ENCODE measurements at regions not wholly inside any gene's neighbourhood (a gene's known extent, or its start where the extent isn't known, plus 50 kb on each side); places are given as distances from the start of the nearest gene placed in this dataset.

GRCh38 chr11:33994937-33995336, 56.6 kb upstream of the CAPRIN1 start:
- in situ Hi-C loops (cut with MboI) = loop anchor here (10.0 kb wide), 1 partner anchor 360 kb away; the partner anchor contains the start of gene ABTB2
- no peak for FAIRE-seq
- peaks cover 3 to 8% of the 10 kb centered on the region in 2 experiments; a peak in 3 of 5 replicates for H3K4me1 ChIP-seq (replicated peaks in 1 of 2; ENCODE audit: control insufficient read depth in 2 of 2, insufficient read depth in 2 of 2, low read length in 2 of 2)
- no peak for ATAC-seq
- H3K27ac ChIP-seq (ENCODE audit: extremely low read depth, low read depth, low read length) = no peak overlapping the region
- no peak overlapping the region for H3K4me2 ChIP-seq (ENCODE audit: insufficient read depth, low read length)
- no peaks in the 10 kb centered on the region for H3K36me3 ChIP-seq (ENCODE audit: control insufficient read depth, insufficient read depth, low read length)
- H3K9me1 ChIP-seq (ENCODE audit: control insufficient read depth, insufficient read depth, low read length) = no peaks in the 10 kb centered on the region
- ChIA-PET POLR2A (no interaction called here), CTCF (ENCODE audit: low intra/inter-chr PET ratio) (interaction anchor here (0.6 kb wide), 1 partner anchor 437 kb away, joined by 3 read pairs; no protein-coding TSS in a partner anchor)
- no peak for DNase-seq (ENCODE audit: extremely low read depth in 1 of 4, low spot score in 3 of 4)
- WGBS (ENCODE audit: insufficient coverage, low coverage, missing lambda C conversion rate) = 0% methylated on average over 2 of the region's 2 CpGs
- no peaks in the 10 kb centered on the region for H4K20me1 ChIP-seq (replicated peaks; ENCODE audit: control insufficient read depth, insufficient read depth, low read length)
- H3K4me3 ChIP-seq = no peak overlapping the region
- no peaks in the 10 kb centered on the region for H3K27me3 ChIP-seq (ENCODE audit: control insufficient read depth in 2 of 2, insufficient read depth in 2 of 2, low read length in 2 of 2)
- 0 out of 2 replicates have a peak overlapping the region, but pooled peaks have one; percentile 0 for H2AFZ ChIP-seq (ENCODE audit: low read depth, low read length)
- no peaks in the 10 kb centered on the region for H3K79me2 ChIP-seq (ENCODE audit: control insufficient read depth, insufficient read depth, low read length)
- intact Hi-C loops (cut with micrococcal nuclease) = loop anchor here (5.0 to 10.0 kb wide), 3 partner anchors 77 to 500 kb away; no protein-coding TSS in a partner anchor
- H3K9ac ChIP-seq (ENCODE audit: insufficient read depth in 1 of 2, low read depth in 2 of 2, low read length in 2 of 2) = no peak overlapping the region
- BruUV-seq (replicated peaks) = no TSS peak
- H3K9me3 ChIP-seq (replicated peaks; ENCODE audit: control insufficient read depth, insufficient read depth, low read depth, low read length) = no peaks in the 10 kb centered on the region
- TF ChIP-seq ZNF140 (CRISPR knock-in tag; IDR thresholded peaks at IDR 0.05) (no peak), HNRNPL (IDR thresholded peaks at IDR 0.05; ENCODE audit: low read depth, low read length) (no peak), ATF7 (IDR thresholded peaks at IDR 0.05) (no peak), ELF1 (tag; IDR thresholded peaks at IDR 0.05) (no peak), POLR2G (IDR thresholded peaks at IDR 0.05; ENCODE audit: low read depth, low read length) (no peak), ZBTB8A (IDR thresholded peaks at IDR 0.05; ENCODE audit: partially characterized antibody) (no peak), ZBTB12 (CRISPR knock-in tag; IDR thresholded peaks at IDR 0.05) (no peak)
- TF ChIP-seq, protein P1, sequence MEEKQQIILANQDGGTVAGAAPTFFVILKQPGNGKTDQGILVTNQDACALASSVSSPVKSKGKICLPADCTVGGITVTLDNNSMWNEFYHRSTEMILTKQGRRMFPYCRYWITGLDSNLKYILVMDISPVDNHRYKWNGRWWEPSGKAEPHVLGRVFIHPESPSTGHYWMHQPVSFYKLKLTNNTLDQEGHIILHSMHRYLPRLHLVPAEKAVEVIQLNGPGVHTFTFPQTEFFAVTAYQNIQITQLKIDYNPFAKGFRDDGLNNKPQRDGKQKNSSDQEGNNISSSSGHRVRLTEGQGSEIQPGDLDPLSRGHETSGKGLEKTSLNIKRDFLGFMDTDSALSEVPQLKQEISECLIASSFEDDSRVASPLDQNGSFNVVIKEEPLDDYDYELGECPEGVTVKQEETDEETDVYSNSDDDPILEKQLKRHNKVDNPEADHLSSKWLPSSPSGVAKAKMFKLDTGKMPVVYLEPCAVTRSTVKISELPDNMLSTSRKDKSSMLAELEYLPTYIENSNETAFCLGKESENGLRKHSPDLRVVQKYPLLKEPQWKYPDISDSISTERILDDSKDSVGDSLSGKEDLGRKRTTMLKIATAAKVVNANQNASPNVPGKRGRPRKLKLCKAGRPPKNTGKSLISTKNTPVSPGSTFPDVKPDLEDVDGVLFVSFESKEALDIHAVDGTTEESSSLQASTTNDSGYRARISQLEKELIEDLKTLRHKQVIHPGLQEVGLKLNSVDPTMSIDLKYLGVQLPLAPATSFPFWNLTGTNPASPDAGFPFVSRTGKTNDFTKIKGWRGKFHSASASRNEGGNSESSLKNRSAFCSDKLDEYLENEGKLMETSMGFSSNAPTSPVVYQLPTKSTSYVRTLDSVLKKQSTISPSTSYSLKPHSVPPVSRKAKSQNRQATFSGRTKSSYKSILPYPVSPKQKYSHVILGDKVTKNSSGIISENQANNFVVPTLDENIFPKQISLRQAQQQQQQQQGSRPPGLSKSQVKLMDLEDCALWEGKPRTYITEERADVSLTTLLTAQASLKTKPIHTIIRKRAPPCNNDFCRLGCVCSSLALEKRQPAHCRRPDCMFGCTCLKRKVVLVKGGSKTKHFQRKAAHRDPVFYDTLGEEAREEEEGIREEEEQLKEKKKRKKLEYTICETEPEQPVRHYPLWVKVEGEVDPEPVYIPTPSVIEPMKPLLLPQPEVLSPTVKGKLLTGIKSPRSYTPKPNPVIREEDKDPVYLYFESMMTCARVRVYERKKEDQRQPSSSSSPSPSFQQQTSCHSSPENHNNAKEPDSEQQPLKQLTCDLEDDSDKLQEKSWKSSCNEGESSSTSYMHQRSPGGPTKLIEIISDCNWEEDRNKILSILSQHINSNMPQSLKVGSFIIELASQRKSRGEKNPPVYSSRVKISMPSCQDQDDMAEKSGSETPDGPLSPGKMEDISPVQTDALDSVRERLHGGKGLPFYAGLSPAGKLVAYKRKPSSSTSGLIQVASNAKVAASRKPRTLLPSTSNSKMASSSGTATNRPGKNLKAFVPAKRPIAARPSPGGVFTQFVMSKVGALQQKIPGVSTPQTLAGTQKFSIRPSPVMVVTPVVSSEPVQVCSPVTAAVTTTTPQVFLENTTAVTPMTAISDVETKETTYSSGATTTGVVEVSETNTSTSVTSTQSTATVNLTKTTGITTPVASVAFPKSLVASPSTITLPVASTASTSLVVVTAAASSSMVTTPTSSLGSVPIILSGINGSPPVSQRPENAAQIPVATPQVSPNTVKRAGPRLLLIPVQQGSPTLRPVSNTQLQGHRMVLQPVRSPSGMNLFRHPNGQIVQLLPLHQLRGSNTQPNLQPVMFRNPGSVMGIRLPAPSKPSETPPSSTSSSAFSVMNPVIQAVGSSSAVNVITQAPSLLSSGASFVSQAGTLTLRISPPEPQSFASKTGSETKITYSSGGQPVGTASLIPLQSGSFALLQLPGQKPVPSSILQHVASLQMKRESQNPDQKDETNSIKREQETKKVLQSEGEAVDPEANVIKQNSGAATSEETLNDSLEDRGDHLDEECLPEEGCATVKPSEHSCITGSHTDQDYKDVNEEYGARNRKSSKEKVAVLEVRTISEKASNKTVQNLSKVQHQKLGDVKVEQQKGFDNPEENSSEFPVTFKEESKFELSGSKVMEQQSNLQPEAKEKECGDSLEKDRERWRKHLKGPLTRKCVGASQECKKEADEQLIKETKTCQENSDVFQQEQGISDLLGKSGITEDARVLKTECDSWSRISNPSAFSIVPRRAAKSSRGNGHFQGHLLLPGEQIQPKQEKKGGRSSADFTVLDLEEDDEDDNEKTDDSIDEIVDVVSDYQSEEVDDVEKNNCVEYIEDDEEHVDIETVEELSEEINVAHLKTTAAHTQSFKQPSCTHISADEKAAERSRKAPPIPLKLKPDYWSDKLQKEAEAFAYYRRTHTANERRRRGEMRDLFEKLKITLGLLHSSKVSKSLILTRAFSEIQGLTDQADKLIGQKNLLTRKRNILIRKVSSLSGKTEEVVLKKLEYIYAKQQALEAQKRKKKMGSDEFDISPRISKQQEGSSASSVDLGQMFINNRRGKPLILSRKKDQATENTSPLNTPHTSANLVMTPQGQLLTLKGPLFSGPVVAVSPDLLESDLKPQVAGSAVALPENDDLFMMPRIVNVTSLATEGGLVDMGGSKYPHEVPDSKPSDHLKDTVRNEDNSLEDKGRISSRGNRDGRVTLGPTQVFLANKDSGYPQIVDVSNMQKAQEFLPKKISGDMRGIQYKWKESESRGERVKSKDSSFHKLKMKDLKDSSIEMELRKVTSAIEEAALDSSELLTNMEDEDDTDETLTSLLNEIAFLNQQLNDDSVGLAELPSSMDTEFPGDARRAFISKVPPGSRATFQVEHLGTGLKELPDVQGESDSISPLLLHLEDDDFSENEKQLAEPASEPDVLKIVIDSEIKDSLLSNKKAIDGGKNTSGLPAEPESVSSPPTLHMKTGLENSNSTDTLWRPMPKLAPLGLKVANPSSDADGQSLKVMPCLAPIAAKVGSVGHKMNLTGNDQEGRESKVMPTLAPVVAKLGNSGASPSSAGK (IDR thresholded peaks at IDR 0.05) = peak; percentile 41; the same call in 1 of the 2 replicates
- TF ChIP-seq, protein P2, sequence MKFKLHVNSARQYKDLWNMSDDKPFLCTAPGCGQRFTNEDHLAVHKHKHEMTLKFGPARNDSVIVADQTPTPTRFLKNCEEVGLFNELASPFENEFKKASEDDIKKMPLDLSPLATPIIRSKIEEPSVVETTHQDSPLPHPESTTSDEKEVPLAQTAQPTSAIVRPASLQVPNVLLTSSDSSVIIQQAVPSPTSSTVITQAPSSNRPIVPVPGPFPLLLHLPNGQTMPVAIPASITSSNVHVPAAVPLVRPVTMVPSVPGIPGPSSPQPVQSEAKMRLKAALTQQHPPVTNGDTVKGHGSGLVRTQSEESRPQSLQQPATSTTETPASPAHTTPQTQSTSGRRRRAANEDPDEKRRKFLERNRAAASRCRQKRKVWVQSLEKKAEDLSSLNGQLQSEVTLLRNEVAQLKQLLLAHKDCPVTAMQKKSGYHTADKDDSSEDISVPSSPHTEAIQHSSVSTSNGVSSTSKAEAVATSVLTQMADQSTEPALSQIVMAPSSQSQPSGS (CRISPR knock-in tag; IDR thresholded peaks at IDR 0.05) = no peak

Measured in K562 (cell line).